ENCODE measurements at regions not wholly inside any gene's neighbourhood (a gene's known extent, or its start where the extent isn't known, plus 50 kb on each side); places are given as distances from the start of the nearest gene placed in this dataset.

GRCh38 chr5:68755293-68755692 is 338.5 kb upstream of the SLC30A5 start:
- Histone ChIP-seq H3K27ac (no peak overlapping the region), H3K4me2 (no peak overlapping the region), H3K27me3 (no peaks in the 10 kb centered on the region), H3K9me3 (no peaks in the 10 kb centered on the region), H4K20me1 (no peaks in the 10 kb centered on the region), H3K4me1 (peaks cover 5% of the 10 kb centered on the region; the same call in 1 of the 2 replicates), H3K9ac (no peak overlapping the region), H3K36me3 (no peaks in the 10 kb centered on the region), H3K4me3 (no peak overlapping the region)
- no peak for TF ChIP-seq Cebpa-rat (IDR thresholded peaks at IDR 0.05)

GRCh38 chr5:68757006-68757405 is 336.8 kb upstream of the SLC30A5 start:
- no peaks in the 10 kb centered on the region for H3K27me3 ChIP-seq

GRCh38 chr5:68757626-68758212 is 336.1 kb upstream of the SLC30A5 start:
- Histone ChIP-seq H4K20me1 (no peaks in the 10 kb centered on the region), H3K27ac (no peak overlapping the region), H3K36me3 (no peaks in the 10 kb centered on the region), H3K4me2 (no peak overlapping the region), H3K4me3 (no peak overlapping the region), H3K9ac (no peak overlapping the region), H3K9me3 (peaks cover 3% of the 10 kb centered on the region; the same call in 1 of the 2 replicates), H3K4me1 (peaks cover 5% of the 10 kb centered on the region; the same call in 1 of the 2 replicates), H3K27me3 (no peaks in the 10 kb centered on the region)
- no peak for TF ChIP-seq Cebpa-rat (IDR thresholded peaks at IDR 0.05)

More at GRCh38 chr5:68757006-68757405, 336.8 kb upstream of the SLC30A5 start:
- Histone ChIP-seq H3K4me2 (no peak overlapping the region), H3K4me1 (peaks cover 5% of the 10 kb centered on the region; the same call in 1 of the 2 replicates), H3K4me3 (no peak overlapping the region), H3K27ac (no peak overlapping the region), H3K9ac (no peak overlapping the region), H3K9me3 (no peaks in the 10 kb centered on the region), H3K36me3 (no peaks in the 10 kb centered on the region), H4K20me1 (no peaks in the 10 kb centered on the region)
- TF ChIP-seq Cebpa-rat (IDR thresholded peaks at IDR 0.05): no peak

GRCh38 chr5:68759593-68759992 is 334.2 kb upstream of the SLC30A5 start:
- Histone ChIP-seq H3K9ac (no peak overlapping the region), H3K36me3 (no peaks in the 10 kb centered on the region), H3K27ac (no peak overlapping the region), H3K4me2 (no peak overlapping the region), H3K4me3 (no peak overlapping the region), H3K27me3 (no peaks in the 10 kb centered on the region), H4K20me1 (no peaks in the 10 kb centered on the region), H3K4me1 (peaks cover 5% of the 10 kb centered on the region; the same call in 1 of the 2 replicates), H3K9me3 (peaks cover 4% of the 10 kb centered on the region; the same call in 1 of the 2 replicates)
- no peak for TF ChIP-seq Cebpa-rat (IDR thresholded peaks at IDR 0.05)

- Histone ChIP-seq H3K4me2 (no peak overlapping the region), H3K9ac (no peak overlapping the region), H3K36me3 (no peaks in the 10 kb centered on the region), H3K27me3 (no peaks in the 10 kb centered on the region), H3K4me1 (peaks cover 2% of the 10 kb centered on the region; the same call in 1 of the 2 replicates), H3K4me3 (no peak overlapping the region), H3K9me3 (peaks cover 4% of the 10 kb centered on the region; the same call in 1 of the 2 replicates), H3K27ac (no peak overlapping the region), H4K20me1 (no peaks in the 10 kb centered on the region)
- TF ChIP-seq Cebpa-rat (IDR thresholded peaks at IDR 0.05): no peak
These were observed 331.6 kb upstream of the SLC30A5 start for GRCh38 chr5:68762201-68762600.

- Histone ChIP-seq H3K4me1 (no peaks in the 10 kb centered on the region), H3K27me3 (no peaks in the 10 kb centered on the region), H3K4me2 (no peak overlapping the region), H3K4me3 (no peak overlapping the region), H4K20me1 (no peaks in the 10 kb centered on the region), H3K9me3 (peaks cover 4% of the 10 kb centered on the region; the same call in 1 of the 2 replicates), H3K9ac (no peak overlapping the region), H3K36me3 (no peaks in the 10 kb centered on the region), H3K27ac (no peak overlapping the region)
- TF ChIP-seq Cebpa-rat (IDR thresholded peaks at IDR 0.05): no peak
These were observed 326.8 kb upstream of the SLC30A5 start for GRCh38 chr5:68766952-68767464.

GRCh38 chr5:68770551-68770950 is 323.3 kb upstream of the SLC30A5 start:
- no peak for TF ChIP-seq Cebpa-rat (IDR thresholded peaks at IDR 0.05)
- Histone ChIP-seq H3K27ac (no peak overlapping the region), H3K9ac (no peak overlapping the region), H4K20me1 (no peaks in the 10 kb centered on the region), H3K36me3 (no peaks in the 10 kb centered on the region), H3K4me1 (no peaks in the 10 kb centered on the region), H3K4me3 (no peak overlapping the region), H3K4me2 (no peak overlapping the region), H3K9me3 (no peaks in the 10 kb centered on the region), H3K27me3 (no peaks in the 10 kb centered on the region)

GRCh38 chr5:68771221-68771620 is 322.6 kb upstream of the SLC30A5 start:
- TF ChIP-seq Cebpa-rat (IDR thresholded peaks at IDR 0.05): no peak
- H4K20me1 ChIP-seq: no peaks in the 10 kb centered on the region
- H3K4me2 ChIP-seq: no peak overlapping the region
- no peak overlapping the region for H3K9ac ChIP-seq
- H3K27ac ChIP-seq: no peak overlapping the region
- H3K9me3 ChIP-seq: no peaks in the 10 kb centered on the region
- H3K4me3 ChIP-seq: no peak overlapping the region
- H3K4me1 ChIP-seq: no peaks in the 10 kb centered on the region
- H3K27me3 ChIP-seq: no peaks in the 10 kb centered on the region
- no peaks in the 10 kb centered on the region for H3K36me3 ChIP-seq

- TF ChIP-seq Cebpa-rat (IDR thresholded peaks at IDR 0.05): no peak
- Histone ChIP-seq H3K36me3 (no peaks in the 10 kb centered on the region), H3K4me3 (no peak overlapping the region)
These were observed 322.1 kb upstream of the SLC30A5 start for GRCh38 chr5:68771732-68772131.

GRCh38 chr5:68776381-68776780 is 317.4 kb upstream of the SLC30A5 start:
- no peak for TF ChIP-seq Cebpa-rat (IDR thresholded peaks at IDR 0.05)
- no peaks in the 10 kb centered on the region for H4K20me1 ChIP-seq

More at GRCh38 chr5:68771732-68772131, 322.1 kb upstream of the SLC30A5 start:
- Histone ChIP-seq H3K4me2 (no peak overlapping the region), H3K9ac (no peak overlapping the region), H3K27ac (no peak overlapping the region), H3K4me1 (no peaks in the 10 kb centered on the region), H4K20me1 (no peaks in the 10 kb centered on the region), H3K27me3 (no peaks in the 10 kb centered on the region), H3K9me3 (no peaks in the 10 kb centered on the region)

More at GRCh38 chr5:68776381-68776780, 317.4 kb upstream of the SLC30A5 start:
- Histone ChIP-seq H3K27ac (no peak overlapping the region), H3K9me3 (no peaks in the 10 kb centered on the region), H3K4me3 (no peak overlapping the region), H3K9ac (no peak overlapping the region), H3K4me1 (no peaks in the 10 kb centered on the region), H3K4me2 (no peak overlapping the region), H3K36me3 (no peaks in the 10 kb centered on the region), H3K27me3 (no peaks in the 10 kb centered on the region)
